Progenitor cell of endocrine pancreas (in vitro differentiated cells): ENCODE measurements at regions not wholly inside any gene's neighbourhood (a gene's known extent, or its start where the extent isn't known, plus 50 kb on each side); places are given as distances from the start of the nearest gene placed in this dataset.

Experiments used
- DNase-seq: peaks from one replicate; pipeline ENCODE4 v3.0.0; 2021; ENCODE audit warnings: low spot score; ENCODE audit not compliant: unreplicated experiment
- H3K27ac Mint-ChIP-seq: 2 replicates; pipeline ENCODE4 v1.8.0; 2021; ENCODE audit warnings: mild to moderate bottlenecking, moderate library complexity, mixed read lengths
- H3K27me3 Mint-ChIP-seq: 2 replicates; pipeline ENCODE4 v1.8.0; 2021; ENCODE audit warnings: mixed read lengths
- H3K36me3 Mint-ChIP-seq: 2 replicates; pipeline ENCODE4 v1.8.0; 2022; ENCODE audit warnings: mixed read lengths; ENCODE audit not compliant: insufficient read depth
- H3K4me1 Mint-ChIP-seq: 2 replicates; pipeline ENCODE4 v1.8.0; 2021; ENCODE audit warnings: low read depth, mixed read lengths
- H3K4me3 Mint-ChIP-seq: 2 replicates; pipeline ENCODE4 v1.8.0; 2021; ENCODE audit warnings: low read depth, mild to moderate bottlenecking, moderate library complexity, mixed read lengths
- H3K9me3 Mint-ChIP-seq: 2 replicates; pipeline ENCODE4 v1.8.0; 2021; ENCODE audit warnings: low read depth, mixed read lengths
- CTCF ChIP-seq: fragments of 200-600 bp; sonication (generic); IDR thresholded peaks from one replicate; pipeline ENCODE4 v1.5.0; 2021; ENCODE audit warnings: antibody characterized with exemption, mild to moderate bottlenecking; ENCODE audit not compliant: unreplicated experiment

DNA sequence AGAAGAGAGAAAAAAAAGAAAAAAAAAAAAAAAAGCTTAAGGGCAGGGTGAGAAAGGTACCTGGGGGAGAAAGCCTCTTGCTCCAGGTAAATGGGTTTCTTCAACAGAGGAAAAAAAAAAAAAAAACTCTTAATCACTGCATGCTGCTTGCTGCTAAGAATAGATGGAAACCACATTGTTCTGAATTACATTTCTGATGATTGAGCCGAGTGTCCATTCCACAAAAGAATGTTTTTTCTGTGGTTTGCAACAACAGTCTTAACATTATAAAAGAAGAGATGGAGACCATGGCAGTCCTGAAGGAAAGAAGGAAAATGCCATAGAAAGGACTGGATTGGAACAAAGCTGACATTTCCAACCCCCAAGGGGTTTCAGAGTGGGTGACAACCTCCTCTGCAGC lies 1312.7 kb downstream of the SLITRK1 start:
- no peak overlapping the region for H3K4me3 Mint-ChIP-seq
- no peak overlapping the region for H3K27ac Mint-ChIP-seq
- H3K9me3 Mint-ChIP-seq: peaks cover 6% of the 10 kb centered on the region
- H3K36me3 Mint-ChIP-seq: no peaks in the 10 kb centered on the region
- TF ChIP-seq CTCF: no peak
- no peak for DNase-seq
- no peaks in the 10 kb centered on the region for H3K27me3 Mint-ChIP-seq
- H3K4me1 Mint-ChIP-seq: no peaks in the 10 kb centered on the region

GRCh38 chr13:82566864-82567263 lies 1315.4 kb downstream of the SLITRK1 start:
- H3K36me3 Mint-ChIP-seq: no peaks in the 10 kb centered on the region
- no peaks in the 10 kb centered on the region for H3K9me3 Mint-ChIP-seq
- no peak overlapping the region for H3K27ac Mint-ChIP-seq
- no peak for DNase-seq
- no peaks in the 10 kb centered on the region for H3K27me3 Mint-ChIP-seq
- H3K4me3 Mint-ChIP-seq: no peak overlapping the region
- H3K4me1 Mint-ChIP-seq: no peaks in the 10 kb centered on the region
- no peak for TF ChIP-seq CTCF

- H3K36me3 Mint-ChIP-seq: no peaks in the 10 kb centered on the region
- TF ChIP-seq CTCF: no peak
- no peaks in the 10 kb centered on the region for H3K9me3 Mint-ChIP-seq
- no peaks in the 10 kb centered on the region for H3K27me3 Mint-ChIP-seq
- H3K27ac Mint-ChIP-seq: no peak overlapping the region
- DNase-seq: no peak
- H3K4me3 Mint-ChIP-seq: no peak overlapping the region
- H3K4me1 Mint-ChIP-seq: no peaks in the 10 kb centered on the region
These were observed 1317.1 kb downstream of the SLITRK1 start for GRCh38 chr13:82565201-82565600.

GRCh38 chr13:82560889-82561288 lies 1321.4 kb downstream of the SLITRK1 start:
- Mint-ChIP-seq H3K36me3 (no peaks in the 10 kb centered on the region), H3K4me3 (no peak overlapping the region), H3K27me3 (no peaks in the 10 kb centered on the region), H3K9me3 (no peaks in the 10 kb centered on the region), H3K4me1 (no peaks in the 10 kb centered on the region), H3K27ac (no peak overlapping the region)
- DNase-seq: no peak
- TF ChIP-seq CTCF: no peak

- Mint-ChIP-seq H3K36me3 (no peaks in the 10 kb centered on the region), H3K9me3 (no peaks in the 10 kb centered on the region), H3K4me1 (no peaks in the 10 kb centered on the region), H3K4me3 (no peak overlapping the region), H3K27ac (no peak overlapping the region), H3K27me3 (no peaks in the 10 kb centered on the region)
- no peak for DNase-seq
- no peak for TF ChIP-seq CTCF
These were observed 1359.4 kb downstream of the SLITRK1 start for GRCh38 chr13:82522872-82523271.
